ENCODE measurements at regions not wholly inside any gene's neighbourhood (a gene's known extent, or its start where the extent isn't known, plus 50 kb on each side); places are given as distances from the start of the nearest gene placed in this dataset.
"Not testable (repeated sequence)": the region's sequence is repeated elsewhere in the genome, so short reads cannot be mapped to it uniquely, and the experiment has no call there.

DNA sequence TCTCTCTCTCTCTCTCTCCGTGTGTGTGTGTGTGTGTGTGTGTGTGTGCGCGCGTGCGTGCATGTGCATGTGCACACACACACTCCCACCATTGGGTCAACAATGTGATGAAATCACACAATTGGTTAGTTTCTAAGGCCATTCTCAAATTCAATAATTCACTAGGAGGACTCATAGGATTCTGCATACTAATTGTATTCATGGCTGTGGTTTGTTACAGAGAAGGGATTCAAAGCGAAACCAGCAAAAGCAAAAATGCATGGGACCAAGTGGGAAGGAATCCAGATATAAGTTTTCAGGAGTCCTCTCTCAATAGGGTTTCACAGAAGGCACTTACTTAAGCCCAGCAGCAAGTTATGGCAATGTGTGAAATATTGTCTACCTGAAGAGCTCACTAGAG, 515.0 kb downstream of the PYDC2 start:
- no peak overlapping the region for H3K4me3 ChIP-seq (ENCODE audit: low read length in 2 of 2)
- no peaks in the 10 kb centered on the region for H3K9me3 ChIP-seq (ENCODE audit: control insufficient read depth, low read length)
- intact Hi-C loops (cut with DNase I): no loop called here
- H3K27ac ChIP-seq (ENCODE audit: low read depth in 1 of 2, low read length in 2 of 2): no peak overlapping the region
- no peaks in the 10 kb centered on the region for H3K27me3 ChIP-seq (ENCODE audit: control insufficient read depth in 1 of 2, insufficient read depth in 2 of 2, low read length in 1 of 2)
- no peaks in the 10 kb centered on the region for H3K36me3 ChIP-seq (ENCODE audit: control insufficient read depth in 1 of 2, insufficient read depth in 2 of 2, low read length in 1 of 2)
- ATAC-seq (ENCODE audit: low FRiP score): no peak
- WGBS, 2 donors: 71 to 93% methylated on average over 5 to 6 of the region's 6 CpGs
- no peaks in the 10 kb centered on the region for H3K4me1 ChIP-seq (ENCODE audit: control insufficient read depth in 1 of 2, insufficient read depth in 2 of 2, low read length in 2 of 2)
- no peak for DNase-seq

- no peak for ATAC-seq (ENCODE audit: low FRiP score)
- Histone ChIP-seq H3K27ac (ENCODE audit: low read depth in 1 of 2, low read length in 2 of 2) (no peak overlapping the region), H3K4me1 (ENCODE audit: control insufficient read depth in 1 of 2, insufficient read depth in 2 of 2, low read length in 2 of 2) (no peaks in the 10 kb centered on the region), H3K9me3 (ENCODE audit: control insufficient read depth, low read length) (no peaks in the 10 kb centered on the region), H3K27me3 (ENCODE audit: control insufficient read depth in 1 of 2, insufficient read depth in 2 of 2, low read length in 1 of 2) (no peaks in the 10 kb centered on the region), H3K4me3 (ENCODE audit: low read length in 2 of 2) (no peak overlapping the region), H3K36me3 (ENCODE audit: control insufficient read depth in 1 of 2, insufficient read depth in 2 of 2, low read length in 1 of 2) (no peaks in the 10 kb centered on the region)
- DNase-seq: no peak
- intact Hi-C loops (cut with DNase I): no loop called here
- whole genome bisulfite sequencing, 2 donors: 79 to 85% methylated on average over 4 of the region's 4 CpGs
These were observed 519.5 kb downstream of the PYDC2 start for GRCh38 chr3:191980443-191980842.

GRCh38 chr3:191982481-191982880, 521.5 kb downstream of the PYDC2 start:
- no peaks in the 10 kb centered on the region for H3K36me3 ChIP-seq (ENCODE audit: control insufficient read depth in 1 of 2, insufficient read depth in 2 of 2, low read length in 1 of 2)
- ATAC-seq (ENCODE audit: low FRiP score) (no peak), DNase-seq (no peak)
- no peak overlapping the region for H3K4me3 ChIP-seq (ENCODE audit: low read length in 2 of 2)
- H3K27ac ChIP-seq (ENCODE audit: low read depth in 1 of 2, low read length in 2 of 2): no peak overlapping the region
- intact Hi-C loops (cut with DNase I): no loop called here
- H3K27me3 ChIP-seq (ENCODE audit: control insufficient read depth in 1 of 2, insufficient read depth in 2 of 2, low read length in 1 of 2): no peaks in the 10 kb centered on the region
- H3K4me1 ChIP-seq (ENCODE audit: control insufficient read depth in 1 of 2, insufficient read depth in 2 of 2, low read length in 2 of 2): no peaks in the 10 kb centered on the region
- 58 to 69% methylated on average over 3 of the region's 3 CpGs for WGBS, 2 donors
- H3K9me3 ChIP-seq (ENCODE audit: control insufficient read depth, low read length): no peaks in the 10 kb centered on the region

DNA sequence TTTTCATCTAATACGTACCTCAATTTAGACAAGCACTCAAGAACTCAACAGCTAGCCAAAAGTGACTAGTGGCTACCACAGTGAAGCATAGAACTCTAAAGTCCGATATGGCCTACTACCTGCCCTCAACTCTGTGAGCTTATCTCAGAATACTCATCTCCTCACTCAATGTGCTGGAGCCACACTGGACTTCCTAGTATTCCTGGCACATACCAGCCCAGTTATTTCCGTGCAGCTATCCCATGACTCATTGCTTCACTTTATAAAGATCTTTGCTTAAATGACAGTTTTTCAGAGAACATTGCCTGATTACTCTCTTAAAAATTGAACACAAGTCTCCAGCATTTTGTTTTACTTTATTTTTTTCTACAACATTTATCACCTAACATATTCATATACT, 524.7 kb downstream of the PYDC2 start:
- Histone ChIP-seq H3K4me3 (ENCODE audit: low read length in 2 of 2) (no peak overlapping the region), H3K27ac (ENCODE audit: low read depth in 1 of 2, low read length in 2 of 2) (no peak overlapping the region), H3K27me3 (ENCODE audit: control insufficient read depth in 1 of 2, insufficient read depth in 2 of 2, low read length in 1 of 2) (no peaks in the 10 kb centered on the region), H3K4me1 (ENCODE audit: control insufficient read depth in 1 of 2, insufficient read depth in 2 of 2, low read length in 2 of 2) (no peaks in the 10 kb centered on the region), H3K9me3 (ENCODE audit: control insufficient read depth, low read length) (no peaks in the 10 kb centered on the region), H3K36me3 (ENCODE audit: control insufficient read depth in 1 of 2, insufficient read depth in 2 of 2, low read length in 1 of 2) (no peaks in the 10 kb centered on the region)
- intact Hi-C loops (cut with DNase I): no loop called here
- WGBS, 2 donors: 68 to 72% methylated on average over 3 of the region's 3 CpGs
- no peak for DNase-seq
- ATAC-seq (ENCODE audit: low FRiP score): no peak

GRCh38 chr3:191987831-191988350, 526.9 kb downstream of the PYDC2 start:
- Histone ChIP-seq H3K4me3 (ENCODE audit: low read length in 2 of 2) (no peak overlapping the region), H3K27me3 (ENCODE audit: control insufficient read depth in 1 of 2, insufficient read depth in 2 of 2, low read length in 1 of 2) (no peaks in the 10 kb centered on the region), H3K4me1 (ENCODE audit: control insufficient read depth in 1 of 2, insufficient read depth in 2 of 2, low read length in 2 of 2) (no peaks in the 10 kb centered on the region), H3K9me3 (ENCODE audit: control insufficient read depth, low read length) (no peaks in the 10 kb centered on the region), H3K27ac (ENCODE audit: low read depth in 1 of 2, low read length in 2 of 2) (no peak overlapping the region), H3K36me3 (ENCODE audit: control insufficient read depth in 1 of 2, insufficient read depth in 2 of 2, low read length in 1 of 2) (no peaks in the 10 kb centered on the region)
- ATAC-seq (ENCODE audit: low FRiP score): no peak
- intact Hi-C loops (cut with DNase I): no loop called here
- WGBS, 2 donors: 46 to 49% methylated on average over 1 of the region's 1 CpG
- DNase-seq: no peak

DNA sequence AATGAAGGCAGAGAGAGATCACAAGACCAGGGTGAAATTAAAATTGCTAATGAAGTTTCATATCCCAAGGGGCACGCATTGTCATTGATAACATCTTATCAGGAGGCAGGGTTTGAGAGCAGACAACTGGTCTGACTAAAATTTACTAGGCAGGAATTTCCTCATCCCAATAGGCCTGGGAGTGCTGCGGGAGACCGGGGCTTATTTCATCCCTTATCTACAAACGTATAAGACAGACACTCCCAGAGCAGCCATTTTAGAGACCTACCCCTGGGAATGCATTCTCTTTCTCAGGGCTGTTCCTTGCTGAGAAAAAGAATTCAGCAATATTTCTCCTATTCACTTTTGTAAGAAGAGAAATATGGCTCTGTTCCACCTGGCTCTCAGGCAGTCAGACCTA, 533.0 kb downstream of the PYDC2 start:
- WGBS, 2 donors: 68 to 83% methylated on average over 4 of the region's 4 CpGs
- H3K4me1 ChIP-seq (ENCODE audit: control insufficient read depth in 1 of 2, insufficient read depth in 2 of 2, low read length in 2 of 2); H3K4me3 ChIP-seq (ENCODE audit: low read length in 2 of 2); H3K27me3 ChIP-seq (ENCODE audit: control insufficient read depth in 1 of 2, insufficient read depth in 2 of 2, low read length in 1 of 2); intact Hi-C loops (cut with DNase I); H3K27ac ChIP-seq (ENCODE audit: low read depth in 1 of 2, low read length in 2 of 2); H3K9me3 ChIP-seq (ENCODE audit: control insufficient read depth, low read length); ATAC-seq (ENCODE audit: low FRiP score); DNase-seq; H3K36me3 ChIP-seq (ENCODE audit: control insufficient read depth in 1 of 2, insufficient read depth in 2 of 2, low read length in 1 of 2): not testable (repeated sequence)

GRCh38 chr3:191997093-191997492, 536.1 kb downstream of the PYDC2 start:
- peaks cover 2% of the 10 kb centered on the region for H3K9me3 ChIP-seq (ENCODE audit: control insufficient read depth, low read length)
- no peak for ATAC-seq (ENCODE audit: low FRiP score)
- no peak for DNase-seq
- H3K4me3 ChIP-seq (ENCODE audit: low read length in 2 of 2): no peak overlapping the region
- H3K4me1 ChIP-seq (ENCODE audit: control insufficient read depth in 1 of 2, insufficient read depth in 2 of 2, low read length in 2 of 2): no peaks in the 10 kb centered on the region
- intact Hi-C loops (cut with DNase I): no loop called here
- H3K27ac ChIP-seq (ENCODE audit: low read depth in 1 of 2, low read length in 2 of 2): no peak overlapping the region
- no peaks in the 10 kb centered on the region for H3K36me3 ChIP-seq (ENCODE audit: control insufficient read depth in 1 of 2, insufficient read depth in 2 of 2, low read length in 1 of 2)
- no peaks in the 10 kb centered on the region for H3K27me3 ChIP-seq (ENCODE audit: control insufficient read depth in 1 of 2, insufficient read depth in 2 of 2, low read length in 1 of 2)

GRCh38 chr3:191997579-191998268, 536.8 kb downstream of the PYDC2 start:
- Histone ChIP-seq H3K27ac (ENCODE audit: low read depth in 1 of 2, low read length in 2 of 2) (no peak overlapping the region), H3K4me1 (ENCODE audit: control insufficient read depth in 1 of 2, insufficient read depth in 2 of 2, low read length in 2 of 2) (no peaks in the 10 kb centered on the region), H3K27me3 (ENCODE audit: control insufficient read depth in 1 of 2, insufficient read depth in 2 of 2, low read length in 1 of 2) (no peaks in the 10 kb centered on the region), H3K36me3 (ENCODE audit: control insufficient read depth in 1 of 2, insufficient read depth in 2 of 2, low read length in 1 of 2) (no peaks in the 10 kb centered on the region), H3K4me3 (ENCODE audit: low read length in 2 of 2) (no peak overlapping the region), H3K9me3 (ENCODE audit: control insufficient read depth, low read length) (peaks cover 2% of the 10 kb centered on the region)
- 33% methylated on average over 1 of the region's 1 CpG for WGBS, 2 donors
- intact Hi-C loops (cut with DNase I): no loop called here
- DNase-seq (no peak), ATAC-seq (ENCODE audit: low FRiP score) (no peak)

GRCh38 chr3:192001218-192001617, 540.3 kb downstream of the PYDC2 start:
- 41 to 50% methylated on average over 2 of the region's 2 CpGs for WGBS, 2 donors
- Histone ChIP-seq H3K4me3 (ENCODE audit: low read length in 2 of 2) (no peak overlapping the region), H3K9me3 (ENCODE audit: control insufficient read depth, low read length) (peaks cover under 1% of the 10 kb centered on the region), H3K27ac (ENCODE audit: low read depth in 1 of 2, low read length in 2 of 2) (no peak overlapping the region), H3K27me3 (ENCODE audit: control insufficient read depth in 1 of 2, insufficient read depth in 2 of 2, low read length in 1 of 2) (no peaks in the 10 kb centered on the region), H3K4me1 (ENCODE audit: control insufficient read depth in 1 of 2, insufficient read depth in 2 of 2, low read length in 2 of 2) (no peaks in the 10 kb centered on the region), H3K36me3 (ENCODE audit: control insufficient read depth in 1 of 2, insufficient read depth in 2 of 2, low read length in 1 of 2) (no peaks in the 10 kb centered on the region)
- intact Hi-C loops (cut with DNase I): no loop called here
- DNase-seq: no peak
- ATAC-seq (ENCODE audit: low FRiP score): no peak

Data from aorta (tissue), 5 donors.